ENCODE measurements at regions not wholly inside any gene's neighbourhood (a gene's known extent, or its start where the extent isn't known, plus 50 kb on each side); places are given as distances from the start of the nearest gene placed in this dataset.

DNA sequence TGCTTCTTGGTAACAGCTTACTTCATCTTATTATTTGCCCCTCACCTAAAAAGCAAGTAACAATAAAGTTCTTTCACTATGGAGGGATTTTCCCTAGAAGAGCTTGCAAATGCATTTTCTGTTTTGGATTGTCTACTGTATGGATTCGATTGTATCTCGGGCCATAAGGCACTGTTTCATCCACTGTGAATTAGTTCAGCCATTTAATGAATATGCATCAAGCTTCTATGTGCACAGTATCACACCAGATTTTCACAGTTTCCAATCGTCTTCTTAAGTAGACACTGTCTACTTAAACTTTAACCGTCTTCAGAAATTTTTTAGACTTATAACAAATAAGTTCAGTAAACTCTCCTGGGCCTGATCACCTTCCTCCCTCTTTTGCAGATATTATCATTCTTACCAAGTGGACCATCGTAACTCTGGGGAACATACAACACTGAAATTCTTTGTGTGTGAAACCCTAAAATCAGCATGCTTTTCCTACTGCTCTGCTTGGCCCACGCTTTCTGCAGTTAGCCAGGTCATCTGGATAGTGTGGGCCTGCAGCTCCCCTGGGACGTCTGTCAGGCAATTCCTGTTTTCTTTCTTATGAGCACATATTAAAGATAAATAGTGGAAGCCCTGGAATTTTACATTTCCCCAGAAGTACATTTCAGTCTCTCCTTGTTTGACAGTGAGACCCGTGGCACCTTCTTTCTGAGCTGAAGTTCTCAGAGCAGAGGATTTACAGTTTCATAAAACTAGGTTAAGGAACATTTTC, 136.5 kb upstream of the PDE10A start:
- TF ChIP-seq, protein P1, sequence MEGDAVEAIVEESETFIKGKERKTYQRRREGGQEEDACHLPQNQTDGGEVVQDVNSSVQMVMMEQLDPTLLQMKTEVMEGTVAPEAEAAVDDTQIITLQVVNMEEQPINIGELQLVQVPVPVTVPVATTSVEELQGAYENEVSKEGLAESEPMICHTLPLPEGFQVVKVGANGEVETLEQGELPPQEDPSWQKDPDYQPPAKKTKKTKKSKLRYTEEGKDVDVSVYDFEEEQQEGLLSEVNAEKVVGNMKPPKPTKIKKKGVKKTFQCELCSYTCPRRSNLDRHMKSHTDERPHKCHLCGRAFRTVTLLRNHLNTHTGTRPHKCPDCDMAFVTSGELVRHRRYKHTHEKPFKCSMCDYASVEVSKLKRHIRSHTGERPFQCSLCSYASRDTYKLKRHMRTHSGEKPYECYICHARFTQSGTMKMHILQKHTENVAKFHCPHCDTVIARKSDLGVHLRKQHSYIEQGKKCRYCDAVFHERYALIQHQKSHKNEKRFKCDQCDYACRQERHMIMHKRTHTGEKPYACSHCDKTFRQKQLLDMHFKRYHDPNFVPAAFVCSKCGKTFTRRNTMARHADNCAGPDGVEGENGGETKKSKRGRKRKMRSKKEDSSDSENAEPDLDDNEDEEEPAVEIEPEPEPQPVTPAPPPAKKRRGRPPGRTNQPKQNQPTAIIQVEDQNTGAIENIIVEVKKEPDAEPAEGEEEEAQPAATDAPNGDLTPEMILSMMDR (conservative IDR thresholded peaks at IDR 0.05): no peak
- TF ChIP-seq ZFX (IDR thresholded peaks at IDR 0.05): no peak
